Thyroid gland (tissue), 4 donors: ENCODE measurements at regions not wholly inside any gene's neighbourhood (a gene's known extent, or its start where the extent isn't known, plus 50 kb on each side); places are given as distances from the start of the nearest gene placed in this dataset.

Experiments
- DNase-seq, 2 donors: peaks; one replicate each; pipeline ENCODE4 v3.0.0-alpha.2; 2019
- H3K27ac ChIP-seq, 3 donors: fragments of 200-600 bp; sonication (generic); 1 replicate in 2 of 3; 2 replicates in 1 of 3; pipeline ENCODE4 v1.5.1; 2016 to 2019; ENCODE audit warnings: mild to moderate bottlenecking in 1 of 3, moderate library complexity in 1 of 3
- H3K27me3 ChIP-seq: fragments of 200-600 bp; sonication (generic); one replicate; pipeline ENCODE4 v1.5.1; 2019
- H3K36me3 ChIP-seq, 2 donors: fragments of 200-600 bp; sonication (generic); one replicate each; pipeline ENCODE4 v1.5.1; 2016 to 2019
- H3K4me1 ChIP-seq, 2 donors: fragments of 200-600 bp; sonication (generic); one replicate each; pipeline ENCODE4 v1.5.1; 2017 to 2019
- H3K4me3 ChIP-seq, 3 donors: fragments of 200-600 bp; sonication (generic); replicated peaks in 1 of 3; 1 replicate in 2 of 3; 2 replicates in 1 of 3; pipeline ENCODE4 v1.5.1; 2016; ENCODE audit warnings: mild to moderate bottlenecking in 1 of 3
- H3K9me3 ChIP-seq: fragments of 200-600 bp; sonication (generic); one replicate; pipeline ENCODE4 v1.5.1; 2017
- CTCF ChIP-seq, 6 experiments: fragments of 200-600 bp in 3 of 6; fragments of 450-650 bp in 3 of 6; sonication (generic) in 3 of 6; IDR thresholded peaks; one replicate each; pipeline ENCODE4 v1.5.1; 2016 to 2019; ENCODE audit warnings: antibody characterized with exemption in 6 of 6, mild to moderate bottlenecking in 2 of 6, inconsistent platforms in 1 of 6, moderate library complexity in 1 of 6
- POLR2A ChIP-seq, 2 donors: fragments of 450-650 bp; IDR thresholded peaks; one replicate each; pipeline ENCODE4 v1.6.1; 2017; ENCODE audit warnings: antibody characterized with exemption in 2 of 2, mild to moderate bottlenecking in 2 of 2, moderate library complexity in 1 of 2
- WGBS, 2 donors: methylation state at CpG; one replicate each; pipeline ENCODE4 v1.1.5; 2017; 5-methylcytosine and 5-hydroxymethylcytosine counted together
- intact Hi-C: fragments of 100-400 bp; cut with DNase I; formaldehyde crosslinking; loops from one replicate; pipeline ENCODE4 v1.15.1; 2023

- 66 to 78% methylated on average over 4 of the region's 4 CpGs for WGBS, 2 donors
Observed at GRCh38 chr6:113457198-113457597, 399.9 kb upstream of the MARCKS start.

GRCh38 chr6:113457751-113458150 is 399.4 kb upstream of the MARCKS start:
- H3K9me3 ChIP-seq, result no peaks in the 10 kb centered on the region
- no peak for DNase-seq
- H3K36me3 ChIP-seq, result no peaks in the 10 kb centered on the region
- TF ChIP-seq CTCF (IDR thresholded peaks at IDR 0.05) (no peak), POLR2A (IDR thresholded peaks at IDR 0.05) (no peak)
- peak overlapping the region in 1 of 3 donors; percentile 10 for H3K27ac ChIP-seq
- intact Hi-C loops, result no loop called here
- H3K4me3 ChIP-seq, result no peak overlapping the region
- WGBS, 2 donors, result 80 to 88% methylated on average over 2 of the region's 2 CpGs
- H3K4me1 ChIP-seq, result peaks cover 0 to 9% of the 10 kb centered on the region in 2 donors
- H3K27me3 ChIP-seq, result no peaks in the 10 kb centered on the region

More at GRCh38 chr6:113457198-113457597, 399.9 kb upstream of the MARCKS start:
- H3K36me3 ChIP-seq, result no peaks in the 10 kb centered on the region
- peaks cover 0 to 9% of the 10 kb centered on the region in 2 donors for H3K4me1 ChIP-seq
- DNase-seq, result peak in 1 of 2 donors; percentile 11
- H3K27ac ChIP-seq, result no peak overlapping the region
- intact Hi-C loops, result no loop called here
- TF ChIP-seq POLR2A (IDR thresholded peaks at IDR 0.05) (no peak), CTCF (IDR thresholded peaks at IDR 0.05) (no peak)
- H3K9me3 ChIP-seq, result no peaks in the 10 kb centered on the region
- H3K4me3 ChIP-seq, result no peak overlapping the region
- no peaks in the 10 kb centered on the region for H3K27me3 ChIP-seq

GRCh38 chr6:113458368-113459010 is 398.7 kb upstream of the MARCKS start:
- intact Hi-C loops, result no loop called here

GRCh38 chr6:113461153-113461932 is 395.8 kb upstream of the MARCKS start:
- H3K4me1 ChIP-seq, result peaks cover 0 to 9% of the 10 kb centered on the region in 2 donors
- no peak for DNase-seq
- TF ChIP-seq POLR2A (IDR thresholded peaks at IDR 0.05) (no peak), CTCF (IDR thresholded peaks at IDR 0.05) (no peak)
- no peaks in the 10 kb centered on the region for H3K9me3 ChIP-seq
- no peak overlapping the region for H3K27ac ChIP-seq
- intact Hi-C loops, result no loop called here
- no peak overlapping the region for H3K4me3 ChIP-seq
- H3K36me3 ChIP-seq, result no peaks in the 10 kb centered on the region
- no peaks in the 10 kb centered on the region for H3K27me3 ChIP-seq
- 81 to 89% methylated on average over 4 of the region's 4 CpGs for WGBS, 2 donors

More at GRCh38 chr6:113458368-113459010, 398.7 kb upstream of the MARCKS start:
- Histone ChIP-seq H3K27me3 (no peaks in the 10 kb centered on the region), H3K4me3 (no peak overlapping the region), H3K27ac (peak overlapping the region in 1 of 3 donors; percentile 10), H3K9me3 (no peaks in the 10 kb centered on the region), H3K4me1 (peaks cover 0 to 9% of the 10 kb centered on the region in 2 donors), H3K36me3 (no peaks in the 10 kb centered on the region)
- TF ChIP-seq POLR2A (IDR thresholded peaks at IDR 0.05) (no peak), CTCF (IDR thresholded peaks at IDR 0.05) (no peak)
- DNase-seq, result no peak
- WGBS, 2 donors, result 44 to 45% methylated on average over 2 of the region's 2 CpGs

- no peaks in the 10 kb centered on the region for H3K27me3 ChIP-seq
- DNase-seq, result no peak
- H3K4me1 ChIP-seq, result no peaks in the 10 kb centered on the region
- TF ChIP-seq CTCF (IDR thresholded peaks at IDR 0.05) (no peak), POLR2A (IDR thresholded peaks at IDR 0.05) (no peak)
- no peaks in the 10 kb centered on the region for H3K9me3 ChIP-seq
- no peaks in the 10 kb centered on the region for H3K36me3 ChIP-seq
- no peak overlapping the region for H3K4me3 ChIP-seq
- H3K27ac ChIP-seq, result no peak overlapping the region
- intact Hi-C loops, result no loop called here
- WGBS, 2 donors, result 79 to 81% methylated on average over 3 of the region's 3 CpGs
Observed at GRCh38 chr6:113464536-113464935, 392.6 kb upstream of the MARCKS start.
